ENCODE measurements at regions not wholly inside any gene's neighbourhood (a gene's known extent, or its start where the extent isn't known, plus 50 kb on each side); places are given as distances from the start of the nearest gene placed in this dataset.

DNA sequence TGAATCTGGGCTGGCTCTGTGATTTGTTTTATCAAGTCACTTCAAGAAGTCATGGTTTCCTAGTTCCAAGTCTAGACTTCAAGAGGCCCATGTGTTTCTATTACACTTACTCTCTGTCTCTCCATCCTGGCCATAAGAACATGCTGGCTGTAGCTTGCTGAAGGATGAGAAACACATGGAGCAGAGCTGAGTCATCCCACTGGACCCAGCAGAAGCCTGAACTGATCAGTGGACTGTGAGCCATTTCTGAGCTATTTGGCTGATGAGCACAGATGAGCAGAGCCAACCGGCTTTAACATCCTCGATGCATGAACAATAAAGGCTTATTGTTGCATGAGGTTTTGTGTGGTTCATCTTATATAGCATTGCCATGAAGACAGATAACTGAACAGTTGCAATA lies 290.6 kb upstream of the BOD1L1 start:
- TF ChIP-seq, protein P1, sequence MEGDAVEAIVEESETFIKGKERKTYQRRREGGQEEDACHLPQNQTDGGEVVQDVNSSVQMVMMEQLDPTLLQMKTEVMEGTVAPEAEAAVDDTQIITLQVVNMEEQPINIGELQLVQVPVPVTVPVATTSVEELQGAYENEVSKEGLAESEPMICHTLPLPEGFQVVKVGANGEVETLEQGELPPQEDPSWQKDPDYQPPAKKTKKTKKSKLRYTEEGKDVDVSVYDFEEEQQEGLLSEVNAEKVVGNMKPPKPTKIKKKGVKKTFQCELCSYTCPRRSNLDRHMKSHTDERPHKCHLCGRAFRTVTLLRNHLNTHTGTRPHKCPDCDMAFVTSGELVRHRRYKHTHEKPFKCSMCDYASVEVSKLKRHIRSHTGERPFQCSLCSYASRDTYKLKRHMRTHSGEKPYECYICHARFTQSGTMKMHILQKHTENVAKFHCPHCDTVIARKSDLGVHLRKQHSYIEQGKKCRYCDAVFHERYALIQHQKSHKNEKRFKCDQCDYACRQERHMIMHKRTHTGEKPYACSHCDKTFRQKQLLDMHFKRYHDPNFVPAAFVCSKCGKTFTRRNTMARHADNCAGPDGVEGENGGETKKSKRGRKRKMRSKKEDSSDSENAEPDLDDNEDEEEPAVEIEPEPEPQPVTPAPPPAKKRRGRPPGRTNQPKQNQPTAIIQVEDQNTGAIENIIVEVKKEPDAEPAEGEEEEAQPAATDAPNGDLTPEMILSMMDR (IDR thresholded peaks at IDR 0.05; ENCODE audit: low read depth, low read length, missing input control), result no peak
- TF ChIP-seq EGR1 (IDR thresholded peaks at IDR 0.05; ENCODE audit: low read depth in 2 of 2), result no peak
- TF ChIP-seq RAD21 (IDR thresholded peaks at IDR 0.05), result no peak
- TF ChIP-seq GABPA (IDR thresholded peaks at IDR 0.05 in 1 of 2, conservative IDR thresholded peaks at IDR 0.05 in 1 of 2), result no peak

Measured in liver (tissue), 3 donors.